HepG2 (cell line): ENCODE measurements at regions not wholly inside any gene's neighbourhood (a gene's known extent, or its start where the extent isn't known, plus 50 kb on each side); places are given as distances from the start of the nearest gene placed in this dataset.

Source experiments
- ATAC-seq: fragments of 200-7000 bp; cut with Tn5 transposase; 3 replicates; pipeline ENCODE4 v1.9.1; 2020; ENCODE audit warnings: mild to moderate bottlenecking, moderate library complexity
- BruUV-seq: library from RNA; stranded (reverse); fragments of 400-500 nt; replicated peaks from 2 replicates; lab custom pipeline; 2021; lab: Mats Ljungman, UMichigan
- CTCF ChIA-PET: fragments of 300-600 bp; formaldehyde crosslinking; extraction: SDS; loops from one replicate; lab custom pipeline; 2021; ENCODE audit warnings: low total read pairs, inconsistent platforms, low intra/inter-chr PET ratio; lab: Yijun Ruan, JAX
- POLR2A ChIA-PET: fragments of 350-600 bp; sonication (Branson Sonifier 250); formaldehyde crosslinking; loops from one replicate; lab custom pipeline; 2020; ENCODE audit warnings: antibody characterized with exemption, inconsistent platforms; lab: Yijun Ruan, JAX
- DNase-seq: peaks from one replicate; pipeline ENCODE4 v3.0.0-alpha.2; 2015; ENCODE audit warnings: low spot score
- FAIRE-seq: peaks from 3 replicates; lab custom pipeline; 2011; peaks lifted over from hg19 to GRCh38; lab: Jason Lieb, UNC
- H2AFZ ChIP-seq: one replicate; pipeline ENCODE4 v1.6.1; 2011; ENCODE audit warnings: low read length, inconsistent platforms
- H3K27ac ChIP-seq: fragments of 300-600 bp; 3 replicates; pipeline ENCODE4 v1.8.0; 2011; ENCODE audit warnings: mixed run types, mild to moderate bottlenecking, mixed read lengths, low read length, inconsistent platforms; ENCODE audit not compliant: insufficient read depth; ENCODE audit errors: extremely low read length
- H3K27me3 ChIP-seq, 2 experiments: fragments of 200-600 bp in 1 of 2; 2 replicates in 1 of 2; 3 replicates in 1 of 2; pipeline versions ENCODE4 v1.6.0 to v1.8.0; 2011; ENCODE audit warnings: low read length in 2 of 2, mild to moderate bottlenecking in 2 of 2, moderate library complexity in 2 of 2, inconsistent platforms in 1 of 2; ENCODE audit not compliant: insufficient read depth in 2 of 2, control insufficient read depth in 1 of 2
- H3K36me3 ChIP-seq, 2 experiments: fragments of 200-600 bp in 1 of 2; replicated peaks in 1 of 2; 2 replicates in 1 of 2; 3 replicates in 1 of 2; pipeline versions ENCODE4 v1.5.1 to v1.8.0; 2011; ENCODE audit warnings: low read length in 2 of 2, inconsistent platforms in 1 of 2; ENCODE audit not compliant: insufficient read depth in 2 of 2, control insufficient read depth in 1 of 2
- H3K4me1 ChIP-seq: 2 replicates; pipeline ENCODE4 v1.5.1; 2012; ENCODE audit warnings: low read length, inconsistent platforms; ENCODE audit not compliant: insufficient read depth
- H3K4me2 ChIP-seq: 2 replicates; pipeline ENCODE4 v1.6.0; 2011; ENCODE audit warnings: low read depth, low read length, inconsistent platforms
- H3K4me3 ChIP-seq, 3 experiments: fragments of 200-600 bp in 1 of 3; sonication (generic), shearing (Covaris generic) in 1 of 3; replicated peaks in 1 of 3; 2 replicates each; pipeline ENCODE4 v1.5.1; 2011 to 2016; ENCODE audit warnings: low read length in 3 of 3, inconsistent platforms in 2 of 3, low read depth in 2 of 3, mild to moderate bottlenecking in 2 of 3, control low read depth in 1 of 3, mixed read lengths in 1 of 3; ENCODE audit not compliant: insufficient read depth in 1 of 3
- H3K79me2 ChIP-seq: one replicate; pipeline ENCODE4 v1.6.1; 2011; ENCODE audit warnings: low read length, inconsistent platforms; ENCODE audit not compliant: insufficient read depth
- H3K9ac ChIP-seq: 2 replicates; pipeline ENCODE4 v1.6.0; 2011; ENCODE audit warnings: mild to moderate bottlenecking, low read depth, low read length, inconsistent platforms; ENCODE audit not compliant: insufficient read depth
- H3K9me3 ChIP-seq: 2 replicates; pipeline ENCODE4 v1.5.1; 2012; ENCODE audit warnings: mild to moderate bottlenecking, low read length
- H4K20me1 ChIP-seq: 2 replicates; pipeline ENCODE4 v1.6.0; 2011; ENCODE audit warnings: inconsistent platforms, mild to moderate bottlenecking, low read length, moderate library complexity; ENCODE audit not compliant: insufficient read depth
- HNF4G ChIP-seq, 2 experiments: sonication (generic) in 1 of 2; formaldehyde crosslinking in 1 of 2; IDR thresholded peaks; 2 replicates each; pipeline versions ENCODE4 v1.4.0 to v1.6.1; 2011 to 2020; ENCODE audit warnings: borderline replicate concordance in 2 of 2, low read depth in 2 of 2, mild to moderate bottlenecking in 2 of 2, low read length in 1 of 2, missing genetic modification reagents in 1 of 2, moderate library complexity in 1 of 2
- MXD1 ChIP-seq: sonication (generic); formaldehyde crosslinking; IDR thresholded peaks from 2 replicates; pipeline ENCODE4 v1.4.0; 2020; ENCODE audit warnings: mild to moderate bottlenecking, missing genetic modification reagents
- NR1H2 ChIP-seq: sonication (generic); formaldehyde crosslinking; IDR thresholded peaks from 2 replicates; pipeline ENCODE4 v1.8.1; 2022; ENCODE audit warnings: low read depth, missing genetic modification reagents, borderline replicate concordance
- UBTF ChIP-seq: sonication (generic); formaldehyde crosslinking; IDR thresholded peaks from 2 replicates; pipeline ENCODE4 v1.4.0; 2020; ENCODE audit warnings: mild to moderate bottlenecking, missing genetic modification reagents
- YY1 ChIP-seq: IDR thresholded peaks from 2 replicates; pipeline ENCODE4 v1.6.1; 2011; ENCODE audit warnings: low read length, low read depth, moderate library complexity, mild to moderate bottlenecking; ENCODE audit not compliant: insufficient read depth, insufficient replicate concordance
- ZNF740 ChIP-seq: sonication (generic); formaldehyde crosslinking; IDR thresholded peaks from 2 replicates; pipeline ENCODE4 v1.4.0; 2020; ENCODE audit warnings: missing genetic modification reagents
- ZSCAN12 ChIP-seq: sonication (generic); formaldehyde crosslinking; IDR thresholded peaks from 2 replicates; pipeline ENCODE4 v1.9.0; 2021; ENCODE audit warnings: mild to moderate bottlenecking, missing genetic modification reagents
- WGBS: methylation state at CpG from one replicate; pipeline ENCODE4 v1.1.6; 2017; ENCODE audit warnings: low lambda C conversion rate; 5-methylcytosine and 5-hydroxymethylcytosine counted together
- in situ Hi-C: cut with HindIII; loops from 2 replicates; pipeline ENCODE4 v1.10.0; 2017; ENCODE audit warnings: low pct_unique_long_range_greater_than_20kb; ENCODE audit not compliant: extremely low pct_ligation_motif_present
- intact Hi-C: fragments of 100-400 bp; cut with micrococcal nuclease; formaldehyde crosslinking; loops from one replicate; pipeline ENCODE4 v1.10.0; 2022; ENCODE audit not compliant: unreplicated experiment
- TF ChIP-seq, protein P1 (sequence below): sonication (generic); formaldehyde crosslinking; IDR thresholded peaks from 2 replicates; pipeline ENCODE4 v1.5.0; 2020; ENCODE audit warnings: missing genetic modification reagents
- TF ChIP-seq, protein P2 (sequence below): sonication (generic); formaldehyde crosslinking; IDR thresholded peaks from 2 replicates; pipeline ENCODE4 v1.4.0; 2020; ENCODE audit warnings: missing genetic modification reagents, borderline replicate concordance
- TF ChIP-seq, protein P3 (sequence below), 2 experiments: sonication (generic) in 1 of 2; formaldehyde crosslinking in 1 of 2; IDR thresholded peaks; 2 replicates each; pipeline versions ENCODE4 v1.4.0 to v1.6.1; 2016 to 2020; ENCODE audit warnings: borderline replicate concordance in 1 of 2, low read depth in 1 of 2, mild to moderate bottlenecking in 1 of 2, missing genetic modification reagents in 1 of 2
- TF ChIP-seq, protein P4 (sequence below): sonication (generic); formaldehyde crosslinking; IDR thresholded peaks from 2 replicates; pipeline ENCODE4 v1.5.1; 2020; ENCODE audit warnings: mild to moderate bottlenecking, missing genetic modification reagents, borderline replicate concordance

- Histone ChIP-seq H3K79me2 (no peaks in the 10 kb centered on the region), H3K36me3 (no peaks in the 10 kb centered on the region), H3K9ac (no peak overlapping the region), H3K27ac (no peak overlapping the region), H3K27me3 (no peaks in the 10 kb centered on the region), H3K4me1 (no peaks in the 10 kb centered on the region), H3K9me3 (no peaks in the 10 kb centered on the region), H4K20me1 (no peaks in the 10 kb centered on the region), H3K4me3 (no peak overlapping the region), H3K4me2 (no peak overlapping the region), H2AFZ (no peak overlapping the region)
- BruUV-seq: no TSS peak
- CTCF ChIA-PET: no interaction called here
- in situ Hi-C loops (no loop called here), intact Hi-C loops (no loop called here)
- 44% methylated on average over 5 of the region's 5 CpGs for WGBS
- DNase-seq: no peak
- FAIRE-seq: no peak
- ATAC-seq: no peak
- POLR2A ChIA-PET: no interaction called here
- TF ChIP-seq ZNF740 (CRISPR knock-in tag): no peak
- TF ChIP-seq NR1H2 (CRISPR knock-in tag): no peak
- TF ChIP-seq, protein P1, sequence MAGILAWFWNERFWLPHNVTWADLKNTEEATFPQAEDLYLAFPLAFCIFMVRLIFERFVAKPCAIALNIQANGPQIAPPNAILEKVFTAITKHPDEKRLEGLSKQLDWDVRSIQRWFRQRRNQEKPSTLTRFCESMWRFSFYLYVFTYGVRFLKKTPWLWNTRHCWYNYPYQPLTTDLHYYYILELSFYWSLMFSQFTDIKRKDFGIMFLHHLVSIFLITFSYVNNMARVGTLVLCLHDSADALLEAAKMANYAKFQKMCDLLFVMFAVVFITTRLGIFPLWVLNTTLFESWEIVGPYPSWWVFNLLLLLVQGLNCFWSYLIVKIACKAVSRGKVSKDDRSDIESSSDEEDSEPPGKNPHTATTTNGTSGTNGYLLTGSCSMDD (CRISPR knock-in tag): no peak
- no peak for TF ChIP-seq YY1
- no peak for TF ChIP-seq ZSCAN12 (CRISPR knock-in tag)
- TF ChIP-seq, protein P2, sequence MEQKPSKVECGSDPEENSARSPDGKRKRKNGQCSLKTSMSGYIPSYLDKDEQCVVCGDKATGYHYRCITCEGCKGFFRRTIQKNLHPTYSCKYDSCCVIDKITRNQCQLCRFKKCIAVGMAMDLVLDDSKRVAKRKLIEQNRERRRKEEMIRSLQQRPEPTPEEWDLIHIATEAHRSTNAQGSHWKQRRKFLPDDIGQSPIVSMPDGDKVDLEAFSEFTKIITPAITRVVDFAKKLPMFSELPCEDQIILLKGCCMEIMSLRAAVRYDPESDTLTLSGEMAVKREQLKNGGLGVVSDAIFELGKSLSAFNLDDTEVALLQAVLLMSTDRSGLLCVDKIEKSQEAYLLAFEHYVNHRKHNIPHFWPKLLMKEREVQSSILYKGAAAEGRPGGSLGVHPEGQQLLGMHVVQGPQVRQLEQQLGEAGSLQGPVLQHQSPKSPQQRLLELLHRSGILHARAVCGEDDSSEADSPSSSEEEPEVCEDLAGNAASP (CRISPR knock-in tag): no peak
- no peak for TF ChIP-seq MXD1 (CRISPR knock-in tag)
- TF ChIP-seq HNF4G (IDR thresholded peaks at IDR 0.05; ENCODE audit: borderline replicate concordance, low read depth, low read length): no peak
- no peak for TF ChIP-seq HNF4G (CRISPR knock-in tag; IDR thresholded peaks at IDR 0.05; ENCODE audit: borderline replicate concordance, low read depth)
- TF ChIP-seq UBTF (CRISPR knock-in tag): no peak
- TF ChIP-seq, protein P3, sequence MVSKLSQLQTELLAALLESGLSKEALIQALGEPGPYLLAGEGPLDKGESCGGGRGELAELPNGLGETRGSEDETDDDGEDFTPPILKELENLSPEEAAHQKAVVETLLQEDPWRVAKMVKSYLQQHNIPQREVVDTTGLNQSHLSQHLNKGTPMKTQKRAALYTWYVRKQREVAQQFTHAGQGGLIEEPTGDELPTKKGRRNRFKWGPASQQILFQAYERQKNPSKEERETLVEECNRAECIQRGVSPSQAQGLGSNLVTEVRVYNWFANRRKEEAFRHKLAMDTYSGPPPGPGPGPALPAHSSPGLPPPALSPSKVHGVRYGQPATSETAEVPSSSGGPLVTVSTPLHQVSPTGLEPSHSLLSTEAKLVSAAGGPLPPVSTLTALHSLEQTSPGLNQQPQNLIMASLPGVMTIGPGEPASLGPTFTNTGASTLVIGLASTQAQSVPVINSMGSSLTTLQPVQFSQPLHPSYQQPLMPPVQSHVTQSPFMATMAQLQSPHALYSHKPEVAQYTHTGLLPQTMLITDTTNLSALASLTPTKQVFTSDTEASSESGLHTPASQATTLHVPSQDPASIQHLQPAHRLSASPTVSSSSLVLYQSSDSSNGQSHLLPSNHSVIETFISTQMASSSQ (IDR thresholded peaks at IDR 0.05; ENCODE audit: low read depth): no peak
- TF ChIP-seq, protein P3 (CRISPR knock-in tag; IDR thresholded peaks at IDR 0.05; ENCODE audit: borderline replicate concordance): no peak
- TF ChIP-seq, protein P4, sequence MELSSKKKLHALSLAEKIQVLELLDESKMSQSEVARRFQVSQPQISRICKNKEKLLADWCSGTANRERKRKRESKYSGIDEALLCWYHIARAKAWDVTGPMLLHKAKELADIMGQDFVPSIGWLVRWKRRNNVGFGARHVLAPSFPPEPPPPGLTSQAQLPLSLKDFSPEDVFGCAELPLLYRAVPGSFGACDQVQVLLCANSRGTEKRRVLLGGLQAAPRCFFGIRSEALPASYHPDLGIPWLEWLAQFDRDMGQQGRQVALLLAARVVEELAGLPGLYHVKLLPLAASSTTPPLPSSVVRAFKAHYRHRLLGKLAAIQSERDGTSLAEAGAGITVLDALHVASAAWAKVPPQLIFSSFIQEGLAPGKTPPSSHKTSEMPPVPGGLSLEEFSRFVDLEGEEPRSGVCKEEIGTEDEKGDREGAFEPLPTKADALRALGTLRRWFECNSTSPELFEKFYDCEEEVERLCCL (CRISPR knock-in tag): no peak
Measured at GRCh38 chr21:28767523-28767922, 225.2 kb downstream of the LTN1 start.
